ENCODE measurements at regions not wholly inside any gene's neighbourhood (a gene's known extent, or its start where the extent isn't known, plus 50 kb on each side); places are given as distances from the start of the nearest gene placed in this dataset.

DNA sequence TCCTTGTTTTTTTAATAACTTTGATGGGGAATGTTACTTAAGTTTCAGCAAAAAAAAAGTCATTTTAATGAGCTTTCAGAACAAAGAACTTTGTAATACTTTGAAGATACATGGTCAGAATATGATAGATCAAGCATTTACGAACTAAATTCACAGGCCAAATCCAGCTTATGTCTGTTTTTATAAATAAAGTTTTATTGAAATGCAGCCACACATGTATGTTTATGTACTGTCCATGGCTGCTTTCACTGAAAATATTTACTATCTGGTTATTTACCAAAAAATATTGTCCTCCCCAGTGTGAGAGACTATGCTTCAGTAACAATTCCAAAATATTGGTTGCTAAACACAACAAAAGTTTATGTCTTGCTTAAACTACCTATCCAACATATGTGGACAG, 366.7 kb downstream of the PIK3R1 start:
- DNase-seq (ENCODE audit: low spot score) = no peak

DNA sequence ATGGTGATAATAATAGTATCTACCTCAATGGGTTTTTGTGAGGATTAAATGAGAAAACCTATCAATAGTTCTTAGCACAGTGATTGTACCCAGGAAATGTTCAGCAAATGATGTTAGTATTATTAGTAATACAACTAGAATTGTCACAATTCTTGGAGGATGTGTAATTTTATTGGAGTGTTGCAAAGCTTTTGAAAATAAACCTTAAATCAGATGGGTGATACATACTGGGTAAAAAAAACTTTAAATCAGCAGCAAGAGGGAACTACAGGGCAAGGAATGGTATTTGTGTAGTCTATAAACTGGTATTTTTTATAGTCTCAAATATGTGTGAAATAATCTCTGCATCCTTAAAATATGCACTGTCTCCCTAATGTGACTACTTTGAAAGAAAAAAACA, 371.6 kb downstream of the PIK3R1 start:
- no peak for DNase-seq (ENCODE audit: low spot score)

DNA sequence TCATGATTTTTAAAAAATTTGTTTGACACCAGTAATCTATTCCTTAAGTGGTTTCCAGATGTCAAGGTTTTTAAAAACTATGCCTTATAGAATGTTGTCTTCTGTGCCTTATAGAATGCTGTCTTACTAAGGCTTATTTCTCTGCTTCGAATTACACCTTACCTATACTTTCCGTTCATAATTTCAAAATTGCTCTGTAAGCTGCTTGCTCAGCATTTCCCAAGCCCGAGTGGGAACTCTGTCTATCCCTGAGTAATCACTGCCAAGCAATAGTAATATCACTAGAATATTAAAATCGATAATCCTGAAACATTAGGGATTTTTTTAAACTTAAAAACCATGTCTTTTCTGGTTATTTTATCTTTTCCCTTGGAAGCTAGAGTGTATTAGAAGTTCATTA, 376.3 kb downstream of the PIK3R1 start:
- DNase-seq (ENCODE audit: low spot score) = no peak

DNA sequence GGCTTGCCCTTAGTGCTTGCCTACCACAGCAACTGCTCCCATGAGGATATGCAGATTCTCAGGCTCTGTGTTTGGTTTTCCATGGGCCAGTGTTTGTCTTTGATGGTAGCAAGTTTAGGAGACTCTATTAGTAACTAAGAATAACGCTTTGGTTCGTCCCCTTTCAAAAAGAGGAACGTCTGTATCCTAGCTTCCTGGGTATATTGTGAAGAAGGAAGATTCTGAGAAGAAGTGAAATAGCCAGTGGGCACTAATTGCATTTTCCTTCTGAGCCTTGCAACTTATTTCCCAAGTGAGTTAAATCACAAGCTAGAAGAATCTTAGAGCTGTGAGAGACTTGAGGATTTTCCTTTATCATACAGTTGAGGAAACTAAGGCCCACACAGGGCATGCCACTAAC, 376.8 kb downstream of the PIK3R1 start:
- DNase-seq (ENCODE audit: low spot score) = no peak

DNA sequence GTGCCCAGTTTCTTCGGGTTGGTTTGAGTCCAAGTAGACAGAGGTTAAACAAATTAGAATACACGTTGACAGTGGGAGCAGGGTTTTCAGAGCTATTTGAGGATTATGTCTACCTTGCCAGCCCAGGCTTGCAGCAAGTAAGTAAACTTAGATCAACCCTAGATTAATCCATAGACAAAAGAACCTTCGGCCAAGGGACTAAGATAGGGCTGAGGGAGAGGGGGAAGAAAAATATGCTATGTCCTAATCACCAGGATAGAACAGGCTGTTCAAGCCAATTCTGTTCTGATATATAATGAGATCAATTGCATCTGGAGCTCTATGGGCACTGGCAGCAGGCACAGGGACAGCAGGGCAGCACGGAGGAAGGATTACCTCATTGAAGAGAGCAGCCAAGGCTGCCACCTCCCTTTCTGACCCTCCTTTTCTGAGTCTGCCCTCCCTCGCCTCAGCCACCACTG, 377.7 kb downstream of the PIK3R1 start:
- DNase-seq (ENCODE audit: low spot score) = no peak

DNA sequence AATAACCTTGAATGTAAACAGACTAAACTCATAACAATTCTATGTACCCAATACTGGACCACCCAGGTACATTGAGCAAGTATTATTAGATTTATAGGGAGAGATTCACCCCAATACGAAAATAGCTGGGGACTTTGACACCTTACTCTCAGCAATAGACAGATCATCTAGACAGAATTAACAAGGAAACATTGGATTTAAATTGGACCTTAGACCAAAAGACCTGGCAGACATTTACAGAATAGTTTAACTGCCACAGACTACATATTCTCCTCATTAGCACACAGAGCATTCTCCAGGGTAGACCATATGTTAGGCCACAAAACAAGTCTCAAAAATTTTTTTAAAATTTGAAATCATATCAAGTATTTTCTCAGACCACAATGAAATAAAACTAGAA, 397.4 kb downstream of the PIK3R1 start:
- DNase-seq (ENCODE audit: low spot score) = no peak

DNA sequence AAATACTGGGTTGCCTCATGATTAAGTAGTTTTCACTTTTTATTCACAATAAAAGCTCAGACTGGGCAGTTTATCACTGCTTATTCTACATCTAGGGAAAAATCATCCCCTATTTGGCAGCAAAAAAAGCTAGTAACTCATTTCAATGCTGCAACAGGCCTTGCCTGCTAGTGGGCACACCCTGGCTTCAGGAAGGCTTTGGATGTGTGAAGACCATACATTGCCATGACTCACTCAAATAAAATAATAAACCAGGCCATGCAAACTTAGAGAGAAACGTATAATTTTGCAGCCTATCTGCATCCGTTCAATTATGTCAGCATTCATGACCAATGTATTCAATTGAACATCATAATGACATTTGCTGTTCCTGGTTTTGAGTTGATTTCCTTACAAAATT, 402.9 kb downstream of the PIK3R1 start:
- no peak for DNase-seq (ENCODE audit: low spot score)

DNA sequence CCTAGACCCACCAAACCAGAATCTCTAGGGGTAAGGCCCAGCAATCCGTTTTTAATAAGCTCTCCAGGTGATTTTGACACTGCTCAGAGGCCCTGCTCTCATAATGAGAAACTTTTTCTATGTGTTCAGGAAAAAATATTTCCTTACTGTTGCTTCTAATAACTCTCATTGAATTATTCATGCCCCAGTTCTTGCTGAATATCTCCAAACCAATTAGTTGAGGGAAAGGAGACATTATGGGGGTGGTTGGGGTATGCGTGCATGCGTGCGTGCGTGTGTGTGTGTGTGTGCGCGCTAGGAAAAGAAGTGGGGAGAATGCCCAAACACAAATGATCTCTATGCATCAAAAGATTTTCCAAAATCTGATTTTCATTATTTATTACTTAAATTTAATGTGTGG, 411.4 kb downstream of the PIK3R1 start:
- DNase-seq (ENCODE audit: low spot score) = no peak

DNA sequence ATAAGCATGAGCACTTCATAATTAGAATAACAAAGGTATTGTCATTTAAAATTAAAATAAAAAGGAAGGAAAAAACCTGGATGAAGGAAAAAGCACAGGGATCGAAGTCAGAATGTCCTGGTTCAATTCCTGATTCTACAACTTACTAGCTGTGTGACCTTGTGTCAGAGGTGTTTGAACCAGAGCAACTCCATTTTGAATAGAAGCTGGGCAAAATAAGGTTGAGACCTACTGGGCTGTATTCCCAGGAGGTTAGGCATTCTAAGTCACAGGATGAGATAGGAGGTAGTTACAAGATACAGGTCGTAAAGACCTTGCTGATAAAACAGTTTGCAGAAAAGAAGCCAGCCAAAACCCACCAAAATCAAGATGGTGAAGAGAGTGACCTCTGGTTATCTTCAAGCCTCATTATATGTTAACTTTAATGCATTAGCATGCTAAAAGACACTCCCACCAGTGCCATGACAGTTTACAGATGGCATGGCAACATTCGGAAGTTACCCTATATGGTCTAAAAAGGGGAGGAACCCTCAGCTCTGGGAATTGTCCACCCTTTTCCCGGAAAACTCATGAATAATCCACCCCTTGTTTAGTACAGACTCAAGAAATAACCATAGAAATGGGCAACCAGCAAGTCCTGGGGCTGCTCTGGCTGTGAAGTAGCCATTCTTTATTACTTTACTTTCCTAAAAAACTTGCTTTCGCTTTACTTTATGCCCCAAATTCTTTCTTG, 412.7 kb downstream of the PIK3R1 start:
- DNase-seq (ENCODE audit: low spot score) = no peak

DNA sequence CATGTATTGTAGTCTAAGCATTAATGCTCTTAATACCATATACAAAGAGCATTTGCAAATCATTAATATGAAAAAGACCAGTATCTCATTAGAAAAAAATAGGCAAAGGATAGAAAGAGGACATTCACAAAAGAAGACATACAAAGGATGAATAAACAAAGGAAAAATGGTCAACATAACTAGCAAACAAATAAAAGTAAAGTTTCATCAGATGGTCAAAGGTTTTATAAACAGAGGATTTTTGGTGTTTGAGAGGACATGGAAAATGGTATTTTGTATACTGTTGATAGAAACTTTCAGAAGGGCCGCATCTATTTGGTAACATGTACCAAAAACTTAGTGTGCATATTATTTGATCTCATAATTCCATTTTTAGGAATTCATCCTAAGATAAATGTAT, 414.8 kb downstream of the PIK3R1 start:
- DNase-seq (ENCODE audit: low spot score) = no peak

DNA sequence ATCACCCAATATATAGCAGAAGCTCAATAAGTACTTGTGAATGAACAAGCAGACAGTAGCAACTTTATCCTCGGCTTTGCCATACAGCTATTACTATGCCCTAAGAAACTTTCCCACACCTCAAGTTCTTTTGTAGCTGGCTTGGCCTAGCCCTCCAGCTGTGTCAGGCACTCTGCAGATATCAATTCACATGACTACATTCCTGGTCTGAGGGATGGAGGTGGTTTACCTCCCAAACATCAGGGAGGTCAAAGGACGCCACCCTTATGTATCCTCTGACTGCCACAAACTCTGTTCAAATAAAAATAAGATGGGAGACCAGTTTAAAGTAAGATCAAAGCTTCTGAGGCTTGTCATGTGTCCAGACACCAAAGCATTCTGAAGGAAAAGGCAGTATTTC, 416.3 kb downstream of the PIK3R1 start:
- DNase-seq (ENCODE audit: low spot score) = no peak

DNA sequence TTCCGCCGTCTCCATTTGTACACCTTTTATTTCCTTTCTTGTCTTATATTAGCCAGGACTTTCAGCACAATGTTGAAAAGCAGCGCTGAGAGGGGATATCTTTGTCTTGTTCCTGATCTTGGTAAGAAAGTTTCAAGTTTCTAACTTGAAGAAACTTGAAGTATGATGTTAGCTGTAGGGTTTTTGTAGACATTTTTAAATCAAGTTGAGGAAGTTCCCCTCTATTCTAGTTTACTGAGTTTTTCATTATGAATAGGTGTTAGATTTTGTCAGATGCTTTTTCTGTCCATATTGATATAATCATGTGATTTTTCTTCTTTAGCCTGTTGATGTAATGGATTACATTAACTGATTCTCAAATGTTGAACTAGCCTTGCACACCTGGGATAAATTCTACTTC, 425.7 kb downstream of the PIK3R1 start:
- no peak for DNase-seq (ENCODE audit: low spot score)

DNA sequence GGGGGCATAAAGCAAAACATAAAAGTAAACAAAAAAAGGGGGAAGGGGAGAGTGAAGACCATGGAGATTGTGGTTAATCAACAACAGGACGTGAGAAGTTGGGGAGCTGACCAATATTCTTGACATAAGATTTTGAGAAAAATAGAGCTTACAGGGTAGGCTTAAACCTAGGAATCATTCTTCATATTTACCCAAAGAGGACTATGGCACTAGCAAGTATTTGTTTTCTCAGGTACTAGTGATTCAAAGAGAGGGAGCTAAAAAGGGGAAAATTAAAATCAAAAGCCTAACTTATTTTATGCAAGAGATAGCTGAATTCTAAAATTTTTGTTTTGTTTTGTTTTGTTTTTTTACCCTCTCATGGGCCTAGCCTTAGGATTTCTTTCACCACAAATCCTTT, 427.5 kb downstream of the PIK3R1 start:
- no peak for DNase-seq (ENCODE audit: low spot score)

DNA sequence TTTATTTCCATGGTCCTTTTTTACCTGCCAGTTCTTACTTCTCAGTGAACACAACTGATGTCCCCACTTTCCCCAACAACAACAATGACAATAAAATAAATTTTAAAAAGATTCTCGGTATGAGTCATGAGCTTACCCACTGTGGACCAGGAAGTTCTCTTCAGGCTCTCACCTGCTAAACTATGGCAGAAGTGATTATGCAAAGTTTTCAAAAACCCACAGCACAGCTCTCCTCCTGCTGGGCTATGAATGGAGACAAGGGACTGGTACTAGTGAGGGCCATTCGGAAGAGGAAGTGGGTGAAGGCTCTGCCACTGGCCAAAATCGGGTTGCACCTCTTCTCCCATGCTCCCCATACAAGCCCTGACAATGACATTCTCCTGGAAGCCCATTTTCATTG, 429.4 kb downstream of the PIK3R1 start:
- peak; percentile 23 for DNase-seq (ENCODE audit: low spot score)

DNA sequence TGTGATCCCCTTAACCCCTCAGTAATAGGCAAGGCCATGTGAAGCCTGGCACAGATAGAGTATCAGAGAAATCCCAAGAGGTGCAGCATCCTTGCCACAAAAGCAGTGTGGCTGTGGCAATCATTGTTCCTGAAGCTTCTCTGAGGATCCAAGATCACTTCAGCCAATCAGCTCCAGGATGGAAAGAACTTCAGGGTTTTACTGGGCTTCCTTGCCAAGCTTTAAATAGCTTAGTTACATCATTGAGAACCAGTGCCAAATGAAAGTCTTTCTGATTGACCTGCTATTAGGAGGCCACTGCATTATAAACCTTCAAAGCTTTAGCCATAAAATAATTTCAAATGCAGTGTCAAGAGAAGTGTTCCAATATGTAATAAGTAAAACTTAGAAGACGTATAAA, 430.6 kb downstream of the PIK3R1 start:
- no peak for DNase-seq (ENCODE audit: low spot score)

DNA sequence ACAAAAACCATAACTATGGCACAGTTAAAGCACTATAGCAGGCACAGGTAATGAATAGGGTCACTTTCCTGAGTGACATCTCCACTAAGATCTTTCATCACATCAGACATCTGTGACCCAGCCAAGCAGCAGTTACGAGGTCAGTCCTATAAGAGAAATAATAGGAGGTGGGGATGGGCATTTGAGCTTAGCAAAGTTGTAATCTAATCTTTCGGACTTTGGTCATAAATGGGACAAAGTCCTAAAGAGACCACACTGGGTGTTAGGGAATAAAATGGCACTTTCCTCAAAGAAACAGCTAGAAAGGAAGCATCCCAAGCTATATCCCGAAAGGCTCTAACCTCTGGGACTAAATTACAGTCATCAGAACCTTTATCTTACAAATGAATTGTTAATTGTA, 432.2 kb downstream of the PIK3R1 start:
- no peak for DNase-seq (ENCODE audit: low spot score)

DNA sequence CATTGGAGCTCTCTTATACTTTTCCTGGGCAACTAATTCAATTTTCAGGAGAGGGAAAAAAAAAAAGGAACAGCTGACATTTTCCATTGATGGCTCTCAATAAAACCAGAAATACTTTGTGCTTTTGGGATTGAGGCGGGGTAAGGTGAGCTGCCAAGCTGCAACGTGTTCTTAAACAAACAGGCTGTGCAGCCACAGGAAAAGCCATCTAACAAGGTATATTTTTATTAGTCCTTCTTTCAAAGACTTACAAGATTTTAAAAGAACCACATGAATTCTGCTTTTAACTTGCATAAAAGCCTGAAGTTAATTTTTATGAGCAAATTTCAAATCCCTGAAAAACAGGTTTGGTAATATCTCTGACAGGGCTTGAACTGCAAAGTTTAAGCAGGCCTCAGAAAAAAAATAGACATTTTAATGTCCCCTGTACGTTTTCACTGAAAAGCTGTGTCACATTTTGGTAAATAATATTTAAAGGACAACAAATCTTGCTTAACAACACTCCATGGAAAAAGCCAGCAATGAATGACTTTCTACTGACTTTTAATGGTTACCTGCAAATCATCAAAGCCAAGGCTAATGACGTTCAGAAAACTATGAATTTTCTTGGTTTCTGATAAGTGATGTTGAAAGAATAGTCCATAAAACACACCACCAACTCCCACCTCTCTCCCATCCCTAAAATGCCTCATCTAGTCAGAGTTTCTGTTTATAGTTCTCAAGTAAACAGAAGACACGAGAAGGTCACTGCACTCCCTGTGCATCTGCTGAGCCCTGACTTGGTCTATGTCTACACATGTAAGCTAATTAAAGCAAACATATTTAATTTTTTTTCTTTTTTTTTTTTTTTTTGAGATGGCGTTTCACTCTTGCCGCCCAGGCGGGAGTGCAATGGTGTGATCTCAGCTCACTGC, 433.6 kb downstream of the PIK3R1 start:
- no peak for DNase-seq (ENCODE audit: low spot score)

DNA sequence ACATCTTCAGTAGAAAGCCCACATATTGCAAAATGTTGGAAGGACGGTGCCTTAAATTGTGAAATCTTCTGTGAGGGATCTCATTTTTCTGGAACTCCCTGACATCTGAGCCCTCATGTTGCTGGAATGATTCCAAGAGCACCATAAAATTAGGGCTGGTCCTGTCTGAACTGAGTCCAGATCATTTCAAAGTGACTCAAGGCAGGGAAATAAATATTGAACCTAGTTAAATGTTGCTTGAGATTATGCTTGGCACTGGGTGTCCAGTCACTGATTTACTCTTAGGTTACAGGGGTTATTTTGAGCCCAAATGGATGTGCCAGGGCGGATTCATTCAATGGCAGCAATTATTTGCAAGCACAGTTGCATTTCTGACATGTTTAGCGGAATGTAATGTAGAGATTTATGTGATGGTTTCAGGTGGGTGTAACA, 437.0 kb downstream of the PIK3R1 start:
- DNase-seq (ENCODE audit: low spot score) = no peak

DNA sequence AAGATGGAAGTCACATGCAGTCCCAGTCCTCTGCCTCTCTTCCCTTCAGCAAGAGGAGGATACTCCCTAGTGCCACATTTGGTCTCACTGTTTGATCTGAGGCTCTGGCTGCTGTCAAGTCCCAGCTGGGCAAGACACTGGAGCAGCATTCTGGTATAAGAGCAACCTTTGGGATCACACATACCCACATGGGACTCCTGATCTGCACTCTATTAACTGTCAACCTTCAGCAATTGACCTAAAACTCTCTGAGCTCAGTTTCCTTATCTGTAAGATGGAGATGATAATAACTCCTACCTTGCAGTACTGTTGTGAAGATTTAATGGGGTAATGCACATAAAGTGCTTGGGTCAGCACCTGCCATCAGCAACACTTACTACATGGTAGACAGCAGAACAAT, 437.9 kb downstream of the PIK3R1 start:
- no peak for DNase-seq (ENCODE audit: low spot score)

DNA sequence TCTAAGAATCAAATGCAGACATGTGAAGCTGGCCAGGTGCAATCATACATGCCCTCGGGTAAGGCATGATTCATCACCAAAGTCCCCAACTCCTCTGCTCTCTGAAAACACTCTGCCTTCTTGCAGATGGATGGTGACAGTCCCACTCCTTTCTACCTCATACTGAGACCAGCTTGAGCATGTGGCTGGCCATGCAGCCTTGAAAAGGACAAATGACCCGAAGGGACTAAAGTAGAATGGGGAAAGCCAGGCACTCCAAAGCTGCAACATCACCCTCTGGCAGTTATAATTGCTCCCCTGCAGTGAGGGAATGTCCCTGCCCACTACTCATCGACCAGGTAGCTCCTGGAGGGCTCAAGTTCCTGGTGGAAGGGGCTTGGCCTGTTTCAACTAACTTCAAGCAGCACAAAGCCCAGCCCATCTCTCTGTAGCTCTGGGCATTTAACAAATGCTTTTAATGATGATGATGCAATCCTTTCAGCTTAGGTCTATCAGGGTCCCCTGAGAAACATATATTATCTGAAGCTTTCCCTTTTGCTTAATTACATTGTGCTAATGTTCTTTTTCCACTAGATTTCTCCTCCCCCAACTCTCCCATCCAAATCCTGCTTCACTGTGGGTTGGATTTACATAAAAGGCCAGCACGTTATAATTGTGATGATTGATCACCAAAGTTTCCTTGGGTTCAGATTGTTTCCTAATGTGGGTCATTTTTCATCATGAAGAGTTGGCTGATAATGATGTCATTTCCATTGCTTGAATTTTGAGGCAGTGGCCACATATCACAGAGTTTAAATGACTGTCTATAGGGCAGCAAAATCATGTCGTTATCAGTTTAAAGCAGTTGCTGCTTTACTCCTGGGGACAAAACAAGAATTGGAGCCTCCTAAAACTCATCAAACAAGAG, 436.5 kb upstream of the SLC30A5 start:
- peak; percentile 4 for DNase-seq (ENCODE audit: low spot score)

DNA sequence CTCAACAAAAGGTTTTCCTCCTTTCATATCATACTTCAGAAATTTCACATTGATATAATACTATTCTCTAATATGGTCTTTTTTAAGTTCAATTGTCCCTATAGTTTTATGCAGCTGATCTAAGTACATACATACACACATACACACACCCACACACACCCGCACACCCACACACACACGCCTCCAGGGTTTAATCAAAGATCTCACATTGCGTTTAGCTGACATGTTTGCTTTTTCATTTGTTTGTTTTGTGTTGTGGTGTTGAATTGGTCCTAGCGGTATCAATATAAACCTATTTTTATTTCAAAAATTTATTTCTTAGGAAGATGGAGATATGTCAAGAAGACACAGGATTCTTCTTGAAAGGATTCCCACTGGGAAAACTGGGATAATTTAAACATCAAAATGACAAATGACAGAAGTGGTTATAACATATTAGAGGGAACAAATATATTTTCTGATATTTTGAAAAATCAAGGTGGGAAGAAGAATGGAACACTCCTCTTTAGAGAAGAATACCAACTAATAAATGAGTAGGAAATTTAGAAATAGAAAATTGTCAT, 434.9 kb upstream of the SLC30A5 start:
- no peak for DNase-seq (ENCODE audit: low spot score)

DNA sequence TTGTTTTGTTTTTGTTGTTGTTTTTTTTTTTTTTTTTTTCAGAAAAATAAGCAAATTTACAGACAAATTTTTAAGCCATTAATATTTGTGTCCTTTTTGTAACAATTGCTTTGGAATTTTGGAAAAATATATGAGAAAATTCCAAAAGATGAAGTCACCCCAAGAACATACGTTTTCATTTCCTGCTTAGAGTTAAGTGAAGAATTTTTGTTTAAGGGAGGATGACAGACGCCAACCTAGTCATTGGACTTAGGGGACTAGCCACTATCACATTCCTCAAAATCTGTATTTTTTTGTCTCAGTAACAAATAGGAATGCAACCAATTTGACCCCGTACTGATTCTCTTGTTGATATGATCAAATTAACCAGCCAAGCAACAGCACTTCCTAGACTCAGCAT, 433.9 kb upstream of the SLC30A5 start:
- no peak for DNase-seq (ENCODE audit: low spot score)
